Dendritic cell treated with granulocyte-macrophage colony-stimulating factor and Interleukin-4, amounts not matched to agents 40 ng/mL and 50 ng/mL, for 4 days (primary cell): ENCODE measurements at regions not wholly inside any gene's neighbourhood (a gene's known extent, or its start where the extent isn't known, plus 50 kb on each side); places are given as distances from the start of the nearest gene placed in this dataset.
"Not testable (repeated sequence)": the region's sequence is repeated elsewhere in the genome, so short reads cannot be mapped to it uniquely, and the experiment has no call there.

Source experiments
- H3K27ac Mint-ChIP-seq: one replicate; pipeline ENCODE4 v1.8.0; 2022; ENCODE audit warnings: mild to moderate bottlenecking, mixed read lengths
- H3K27me3 Mint-ChIP-seq: one replicate; pipeline ENCODE4 v1.8.0; 2022; ENCODE audit warnings: mild to moderate bottlenecking, mixed read lengths
- H3K36me3 Mint-ChIP-seq: one replicate; pipeline ENCODE4 v1.8.0; 2022; ENCODE audit warnings: low read depth, mixed read lengths
- H3K4me1 Mint-ChIP-seq: one replicate; pipeline ENCODE4 v1.8.0; 2022; ENCODE audit warnings: low read depth, mixed read lengths
- H3K4me3 Mint-ChIP-seq: one replicate; pipeline ENCODE4 v1.8.0; 2022; ENCODE audit warnings: mild to moderate bottlenecking, moderate library complexity, mixed read lengths
- H3K9me3 Mint-ChIP-seq: one replicate; pipeline ENCODE4 v1.8.0; 2022; ENCODE audit warnings: mixed read lengths
- intact Hi-C: fragments of 100-400 bp; cut with micrococcal nuclease; formaldehyde crosslinking; loops from one replicate; pipeline ENCODE4 v1.15.0; 2022

DNA sequence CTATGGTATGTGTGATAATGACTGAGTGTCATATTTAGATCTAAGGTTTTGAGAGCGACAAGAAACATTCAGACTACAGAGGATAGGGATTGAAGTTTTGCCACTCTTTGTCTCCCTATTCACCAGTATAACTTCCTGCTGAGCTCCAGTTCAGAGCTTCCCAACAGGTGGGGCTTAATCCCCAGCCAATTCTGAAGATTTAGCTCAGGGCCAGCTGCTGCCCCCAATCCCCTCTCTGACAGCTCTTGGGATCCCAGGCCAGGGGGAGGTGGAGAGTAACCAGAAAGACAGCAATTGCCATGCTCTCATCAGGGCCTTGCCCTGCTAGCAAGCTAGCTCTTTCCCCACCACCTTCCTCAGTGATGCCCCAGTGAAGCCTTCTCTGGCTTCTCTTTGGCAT is 57.8 kb downstream of the TRIL start:
- intact Hi-C loops, result no loop called here
- Mint-ChIP-seq H3K27ac (no peak overlapping the region), H3K4me1 (no peaks in the 10 kb centered on the region), H3K36me3 (no peaks in the 10 kb centered on the region), H3K9me3 (no peaks in the 10 kb centered on the region), H3K4me3 (no peak overlapping the region), H3K27me3 (peaks cover 16% of the 10 kb centered on the region)

DNA sequence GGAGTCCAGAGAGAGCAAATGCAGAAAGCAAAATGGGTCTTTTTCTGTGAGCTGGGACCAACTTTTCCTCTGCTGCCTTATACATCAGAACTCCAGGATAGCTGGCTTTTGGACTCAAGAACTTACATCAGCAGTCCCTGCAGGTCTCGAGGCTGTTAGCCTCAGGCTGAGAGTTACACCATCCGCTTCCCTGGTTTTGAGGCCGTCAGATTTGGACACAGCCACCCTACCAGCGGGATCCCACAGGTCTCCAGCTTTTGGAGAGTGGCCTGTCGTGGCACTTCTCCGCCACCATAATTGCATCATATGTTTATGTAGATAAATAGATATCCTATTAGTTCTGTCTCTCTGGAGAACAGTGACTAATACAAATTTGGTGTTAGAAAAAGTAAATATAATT is 64.2 kb downstream of the TRIL start:
- Mint-ChIP-seq H3K27ac (no peak overlapping the region), H3K4me3 (no peak overlapping the region), H3K9me3 (no peaks in the 10 kb centered on the region), H3K4me1 (no peaks in the 10 kb centered on the region), H3K36me3 (no peaks in the 10 kb centered on the region), H3K27me3 (peaks cover 25% of the 10 kb centered on the region)
- intact Hi-C loops, result no loop called here

DNA sequence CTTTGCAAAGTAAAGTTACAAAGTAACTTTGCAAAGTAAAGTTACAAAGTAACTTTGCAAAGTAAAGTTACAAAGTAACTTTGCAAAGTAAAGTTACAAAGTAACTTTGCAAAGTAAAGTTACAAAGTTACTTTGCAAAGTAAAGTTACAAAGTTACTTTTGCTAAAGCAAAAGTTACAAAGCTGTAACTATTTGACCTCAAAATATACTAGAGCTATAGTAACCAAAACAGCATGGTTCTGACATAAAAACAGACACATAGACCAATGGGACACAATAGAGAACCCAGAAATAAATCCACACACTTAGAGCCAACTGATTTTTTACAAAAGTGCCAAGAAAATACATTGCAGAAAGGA is 66.3 kb downstream of the TRIL start:
- H3K36me3 Mint-ChIP-seq, H3K4me3 Mint-ChIP-seq, intact Hi-C loops, H3K27ac Mint-ChIP-seq, H3K9me3 Mint-ChIP-seq, H3K4me1 Mint-ChIP-seq: not testable (repeated sequence)
- H3K27me3 Mint-ChIP-seq, result peaks cover 31% of the 10 kb centered on the region

DNA sequence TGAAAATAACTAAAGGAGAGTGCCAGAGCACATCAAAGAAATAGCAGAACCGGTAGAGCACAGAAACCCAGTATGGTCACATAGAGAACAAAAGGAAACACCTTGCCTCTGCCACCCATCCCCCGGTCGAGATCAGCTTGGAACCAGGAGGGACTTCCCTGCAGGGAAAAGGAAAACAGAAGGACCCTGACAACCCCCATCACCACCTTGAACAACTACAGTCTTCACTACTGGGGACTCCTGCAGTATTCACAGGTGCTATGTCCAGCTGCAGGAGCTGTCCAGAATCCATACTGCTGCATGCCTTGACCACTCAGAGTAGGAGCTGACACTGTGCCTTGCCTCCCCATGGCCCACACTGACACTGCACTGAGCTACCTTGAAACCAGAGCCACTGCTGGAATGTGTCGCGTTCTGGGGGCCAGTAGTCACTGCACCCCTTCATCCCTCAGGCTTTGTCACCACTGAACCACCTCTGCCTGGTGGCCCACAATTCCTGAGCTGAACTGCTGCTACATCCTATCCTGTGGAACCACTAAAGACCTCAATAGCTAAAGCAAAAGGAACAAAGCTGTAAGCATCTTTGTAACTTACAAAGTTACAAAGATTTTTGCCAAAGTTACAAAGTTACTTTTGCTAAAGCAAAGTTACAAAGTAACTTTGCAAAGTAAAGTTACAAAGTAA is 66.8 kb downstream of the TRIL start:
- intact Hi-C loops, result no loop called here
- Mint-ChIP-seq H3K36me3 (no peaks in the 10 kb centered on the region), H3K4me1 (no peaks in the 10 kb centered on the region), H3K9me3 (no peaks in the 10 kb centered on the region), H3K27ac (no peak overlapping the region), H3K27me3 (peaks cover 31% of the 10 kb centered on the region), H3K4me3 (no peak overlapping the region)

DNA sequence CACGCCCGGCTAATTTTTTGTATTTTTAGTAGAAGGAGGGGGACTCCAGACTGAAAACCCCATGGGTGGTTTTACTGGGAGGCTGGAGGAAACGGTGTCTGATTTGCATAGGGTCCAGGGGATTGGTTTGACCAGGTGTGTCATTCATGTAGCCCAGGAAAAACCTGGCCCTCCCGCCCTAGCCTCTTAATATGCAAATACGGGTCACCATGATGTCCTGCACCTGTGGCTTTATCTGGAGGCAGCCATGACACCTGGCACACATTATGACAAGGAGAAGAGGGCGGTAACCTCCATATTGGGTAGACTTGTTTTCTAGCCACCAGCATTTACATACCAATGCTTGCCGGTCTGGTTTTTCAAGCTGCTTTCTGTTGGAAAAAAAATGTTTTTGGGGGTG is 68.0 kb downstream of the TRIL start:
- intact Hi-C loops, result no loop called here
- Mint-ChIP-seq H3K4me1 (no peaks in the 10 kb centered on the region), H3K36me3 (no peaks in the 10 kb centered on the region), H3K9me3 (no peaks in the 10 kb centered on the region), H3K27me3 (peaks cover 30% of the 10 kb centered on the region), H3K4me3 (no peak overlapping the region), H3K27ac (no peak overlapping the region)

DNA sequence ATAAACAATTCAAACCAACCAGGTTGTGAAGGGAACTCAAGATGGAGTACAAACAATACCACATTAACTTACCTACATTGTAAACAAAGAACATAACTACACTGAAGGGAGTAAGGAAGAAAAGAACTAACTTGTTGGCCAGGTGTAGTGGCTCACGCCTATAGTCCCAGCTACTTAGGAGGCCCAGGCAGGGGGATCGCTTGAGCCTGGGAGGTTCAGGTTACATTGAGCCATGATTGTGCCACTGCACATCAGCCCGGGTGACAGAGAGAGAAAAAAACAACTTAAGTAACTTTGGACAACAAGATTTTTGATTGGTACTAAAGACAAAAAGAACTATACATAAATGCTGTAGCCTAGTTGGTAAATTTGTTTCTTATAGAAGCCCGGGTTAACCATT is 68.8 kb downstream of the TRIL start:
- H3K27ac Mint-ChIP-seq, result no peak overlapping the region
- peaks cover 35% of the 10 kb centered on the region for H3K27me3 Mint-ChIP-seq
- no peaks in the 10 kb centered on the region for H3K9me3 Mint-ChIP-seq
- H3K4me3 Mint-ChIP-seq, result no peak overlapping the region
- intact Hi-C loops, result no loop called here
- no peaks in the 10 kb centered on the region for H3K36me3 Mint-ChIP-seq
- no peaks in the 10 kb centered on the region for H3K4me1 Mint-ChIP-seq

DNA sequence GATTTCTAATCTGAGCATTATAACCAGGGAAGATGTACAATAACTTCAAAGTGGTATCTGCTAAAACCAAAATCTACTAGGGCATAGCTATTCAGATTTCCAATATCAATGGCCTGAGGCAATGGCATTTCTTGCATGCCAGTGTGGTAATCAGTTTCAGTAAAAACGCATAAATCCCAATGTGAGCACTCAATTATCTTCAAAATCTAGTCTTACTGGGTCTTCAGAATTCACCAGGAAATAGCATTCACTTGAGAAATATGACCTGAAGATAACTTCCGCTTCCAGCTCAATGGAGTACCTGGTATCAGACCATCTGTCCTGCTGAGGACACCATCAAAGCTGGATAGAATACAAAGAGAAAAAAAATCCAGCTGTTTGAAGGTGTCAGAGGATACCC is 72.4 kb downstream of the TRIL start:
- intact Hi-C loops, result no loop called here
- no peaks in the 10 kb centered on the region for H3K36me3 Mint-ChIP-seq

DNA sequence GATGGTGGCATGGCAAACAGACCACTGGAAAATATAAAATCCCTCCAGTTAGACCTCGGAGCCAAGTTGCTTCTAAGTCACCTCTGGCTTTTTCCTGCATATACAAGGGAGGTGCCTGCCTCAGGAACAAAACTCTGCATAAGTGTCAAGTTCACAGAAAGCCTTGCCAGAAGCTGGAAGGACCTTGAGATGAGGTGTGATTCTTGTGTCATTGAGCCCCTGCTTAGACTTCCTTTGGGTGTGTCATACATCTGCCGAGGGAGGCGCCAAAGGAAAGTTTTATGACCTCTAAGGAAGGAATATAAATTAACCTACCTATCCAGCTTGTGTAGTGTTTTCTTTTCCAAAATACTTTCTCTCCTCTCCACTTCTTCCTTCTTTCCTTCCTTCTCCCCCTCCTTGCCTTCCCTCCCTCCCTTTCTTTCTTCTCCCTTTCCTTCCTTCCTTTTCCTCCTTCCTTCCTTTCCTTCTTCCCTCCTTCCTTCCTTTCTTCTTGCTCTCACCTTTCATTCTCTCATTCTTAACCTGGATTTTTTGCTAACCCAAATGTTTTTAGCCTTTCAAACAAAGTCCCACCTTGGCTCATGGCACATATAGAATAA is 75.2 kb downstream of the TRIL start:
- no peak overlapping the region for H3K4me3 Mint-ChIP-seq
- H3K27ac Mint-ChIP-seq, result no peak overlapping the region
- H3K9me3 Mint-ChIP-seq, result no peaks in the 10 kb centered on the region
- intact Hi-C loops, result no loop called here
- peaks cover 10% of the 10 kb centered on the region for H3K4me1 Mint-ChIP-seq
- H3K36me3 Mint-ChIP-seq, result no peaks in the 10 kb centered on the region
- peaks cover 43% of the 10 kb centered on the region for H3K27me3 Mint-ChIP-seq

More for the DNA sequence above, 72.4 kb downstream of the TRIL start:
- Mint-ChIP-seq H3K27ac (no peak overlapping the region), H3K4me1 (no peaks in the 10 kb centered on the region), H3K9me3 (no peaks in the 10 kb centered on the region), H3K27me3 (peaks cover 47% of the 10 kb centered on the region), H3K4me3 (no peak overlapping the region)

DNA sequence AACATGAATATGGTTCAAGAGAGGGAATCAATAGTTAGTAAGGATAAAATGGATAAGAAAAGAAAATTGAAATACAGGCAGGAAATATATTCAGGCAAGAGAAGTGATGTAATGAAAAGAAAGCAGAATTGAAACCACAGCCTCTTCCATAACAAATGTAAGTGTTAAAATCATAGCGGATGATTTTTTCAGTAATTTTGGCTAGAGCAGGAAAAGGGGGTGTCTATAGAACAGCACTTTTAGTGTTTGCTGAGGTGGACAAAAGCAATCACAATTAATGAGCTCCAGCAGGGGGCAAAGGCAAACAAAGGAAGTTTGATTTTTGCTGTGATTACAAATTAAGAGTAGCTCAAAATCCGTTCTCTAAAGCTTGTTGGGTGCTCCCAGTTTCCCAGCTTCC is 79.0 kb downstream of the TRIL start:
- peak overlapping the region; percentile 6 for H3K27ac Mint-ChIP-seq
- peaks cover 10% of the 10 kb centered on the region for H3K4me1 Mint-ChIP-seq
- peaks cover 36% of the 10 kb centered on the region for H3K27me3 Mint-ChIP-seq
- intact Hi-C loops, result no loop called here
- H3K9me3 Mint-ChIP-seq, result no peaks in the 10 kb centered on the region
- no peaks in the 10 kb centered on the region for H3K36me3 Mint-ChIP-seq
- H3K4me3 Mint-ChIP-seq, result no peak overlapping the region

DNA sequence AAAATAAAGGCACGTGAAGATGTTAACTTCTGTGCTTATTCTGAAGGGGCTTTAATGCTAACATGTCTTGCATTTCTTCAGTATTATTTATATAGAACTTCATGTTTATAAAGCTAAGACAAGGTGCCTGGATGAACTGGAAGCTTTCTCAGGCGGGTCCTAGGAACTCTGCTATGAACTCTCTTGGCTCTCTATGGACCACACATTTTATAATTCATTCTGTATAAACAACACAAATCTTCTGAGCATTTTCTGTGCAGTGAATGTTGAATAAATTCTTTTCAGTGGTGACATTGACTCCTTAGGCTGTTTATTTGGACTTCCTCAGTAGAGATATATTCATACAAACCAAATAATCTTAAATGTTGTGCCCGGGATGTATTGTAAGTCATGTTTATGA is 79.6 kb downstream of the TRIL start:
- peaks cover 34% of the 10 kb centered on the region for H3K27me3 Mint-ChIP-seq
- H3K4me1 Mint-ChIP-seq, result peaks cover 10% of the 10 kb centered on the region
- H3K9me3 Mint-ChIP-seq, result no peaks in the 10 kb centered on the region
- H3K4me3 Mint-ChIP-seq, result no peak overlapping the region
- no peak overlapping the region for H3K27ac Mint-ChIP-seq
- no peaks in the 10 kb centered on the region for H3K36me3 Mint-ChIP-seq
- intact Hi-C loops, result no loop called here
